ENCODE measurements at regions not wholly inside any gene's neighbourhood (a gene's known extent, or its start where the extent isn't known, plus 50 kb on each side); places are given as distances from the start of the nearest gene placed in this dataset.

DNA sequence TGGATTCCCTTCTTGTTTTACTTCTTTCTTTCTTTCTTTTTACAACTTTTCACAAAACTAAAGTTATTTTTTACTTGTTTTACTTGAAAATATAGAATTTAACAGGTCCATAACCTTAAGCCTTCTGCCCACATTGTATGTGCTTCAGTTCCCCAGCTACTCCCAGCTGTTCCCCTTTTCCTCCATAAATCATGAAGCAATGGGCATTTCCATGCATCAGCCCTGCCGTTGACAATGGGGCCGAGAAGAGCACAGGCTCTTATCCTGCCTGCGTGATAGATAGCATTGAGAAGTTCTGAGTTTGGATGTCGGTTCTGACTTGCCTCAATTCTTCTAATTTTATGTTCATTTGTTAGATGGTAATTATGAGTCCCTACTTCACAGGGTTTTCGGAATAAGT, 583.8 kb downstream of the CDH26 start:
- no peak for TF ChIP-seq POLR2AphosphoS5 (IDR thresholded peaks at IDR 0.05; ENCODE audit: low read depth, low read length)
- no peak for TF ChIP-seq ELF1 (IDR thresholded peaks at IDR 0.05)
- TF ChIP-seq, protein P1, sequence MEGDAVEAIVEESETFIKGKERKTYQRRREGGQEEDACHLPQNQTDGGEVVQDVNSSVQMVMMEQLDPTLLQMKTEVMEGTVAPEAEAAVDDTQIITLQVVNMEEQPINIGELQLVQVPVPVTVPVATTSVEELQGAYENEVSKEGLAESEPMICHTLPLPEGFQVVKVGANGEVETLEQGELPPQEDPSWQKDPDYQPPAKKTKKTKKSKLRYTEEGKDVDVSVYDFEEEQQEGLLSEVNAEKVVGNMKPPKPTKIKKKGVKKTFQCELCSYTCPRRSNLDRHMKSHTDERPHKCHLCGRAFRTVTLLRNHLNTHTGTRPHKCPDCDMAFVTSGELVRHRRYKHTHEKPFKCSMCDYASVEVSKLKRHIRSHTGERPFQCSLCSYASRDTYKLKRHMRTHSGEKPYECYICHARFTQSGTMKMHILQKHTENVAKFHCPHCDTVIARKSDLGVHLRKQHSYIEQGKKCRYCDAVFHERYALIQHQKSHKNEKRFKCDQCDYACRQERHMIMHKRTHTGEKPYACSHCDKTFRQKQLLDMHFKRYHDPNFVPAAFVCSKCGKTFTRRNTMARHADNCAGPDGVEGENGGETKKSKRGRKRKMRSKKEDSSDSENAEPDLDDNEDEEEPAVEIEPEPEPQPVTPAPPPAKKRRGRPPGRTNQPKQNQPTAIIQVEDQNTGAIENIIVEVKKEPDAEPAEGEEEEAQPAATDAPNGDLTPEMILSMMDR (IDR thresholded peaks at IDR 0.05): no peak
- TF ChIP-seq, protein P2, sequence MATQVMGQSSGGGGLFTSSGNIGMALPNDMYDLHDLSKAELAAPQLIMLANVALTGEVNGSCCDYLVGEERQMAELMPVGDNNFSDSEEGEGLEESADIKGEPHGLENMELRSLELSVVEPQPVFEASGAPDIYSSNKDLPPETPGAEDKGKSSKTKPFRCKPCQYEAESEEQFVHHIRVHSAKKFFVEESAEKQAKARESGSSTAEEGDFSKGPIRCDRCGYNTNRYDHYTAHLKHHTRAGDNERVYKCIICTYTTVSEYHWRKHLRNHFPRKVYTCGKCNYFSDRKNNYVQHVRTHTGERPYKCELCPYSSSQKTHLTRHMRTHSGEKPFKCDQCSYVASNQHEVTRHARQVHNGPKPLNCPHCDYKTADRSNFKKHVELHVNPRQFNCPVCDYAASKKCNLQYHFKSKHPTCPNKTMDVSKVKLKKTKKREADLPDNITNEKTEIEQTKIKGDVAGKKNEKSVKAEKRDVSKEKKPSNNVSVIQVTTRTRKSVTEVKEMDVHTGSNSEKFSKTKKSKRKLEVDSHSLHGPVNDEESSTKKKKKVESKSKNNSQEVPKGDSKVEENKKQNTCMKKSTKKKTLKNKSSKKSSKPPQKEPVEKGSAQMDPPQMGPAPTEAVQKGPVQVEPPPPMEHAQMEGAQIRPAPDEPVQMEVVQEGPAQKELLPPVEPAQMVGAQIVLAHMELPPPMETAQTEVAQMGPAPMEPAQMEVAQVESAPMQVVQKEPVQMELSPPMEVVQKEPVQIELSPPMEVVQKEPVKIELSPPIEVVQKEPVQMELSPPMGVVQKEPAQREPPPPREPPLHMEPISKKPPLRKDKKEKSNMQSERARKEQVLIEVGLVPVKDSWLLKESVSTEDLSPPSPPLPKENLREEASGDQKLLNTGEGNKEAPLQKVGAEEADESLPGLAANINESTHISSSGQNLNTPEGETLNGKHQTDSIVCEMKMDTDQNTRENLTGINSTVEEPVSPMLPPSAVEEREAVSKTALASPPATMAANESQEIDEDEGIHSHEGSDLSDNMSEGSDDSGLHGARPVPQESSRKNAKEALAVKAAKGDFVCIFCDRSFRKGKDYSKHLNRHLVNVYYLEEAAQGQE (IDR thresholded peaks at IDR 0.05; ENCODE audit: low read depth, low read length): no peak
- TF ChIP-seq EZH2phosphoT487 (IDR thresholded peaks at IDR 0.05; ENCODE audit: borderline replicate concordance, low read depth): no peak

All from SK-N-SH (cell line).